SJCRH30 (cell line): ENCODE measurements at regions not wholly inside any gene's neighbourhood (a gene's known extent, or its start where the extent isn't known, plus 50 kb on each side); places are given as distances from the start of the nearest gene placed in this dataset.

ENCODE experiments used
- DNase-seq, 2 experiments: peaks; one replicate each; pipeline ENCODE4 v3.0.0-alpha.2; 2015 to 2020
- H3K27ac ChIP-seq: fragments of 250-450 bp; sonication (Bioruptor Pico); 2 replicates; pipeline ENCODE4 v1.5.1; 2020; ENCODE audit warnings: mild to moderate bottlenecking, moderate library complexity
- H3K27me3 ChIP-seq: fragments of 250-450 bp; sonication (Bioruptor Pico); 2 replicates; pipeline ENCODE4 v1.5.1; 2020; ENCODE audit warnings: mild to moderate bottlenecking, moderate library complexity
- H3K36me3 ChIP-seq: fragments of 250-450 bp; sonication (Bioruptor Pico); 2 replicates; pipeline ENCODE4 v1.5.1; 2020; ENCODE audit warnings: mild to moderate bottlenecking, moderate library complexity
- H3K4me1 ChIP-seq: fragments of 250-450 bp; sonication (Bioruptor Pico); 2 replicates; pipeline ENCODE4 v1.5.1; 2020; ENCODE audit warnings: mild to moderate bottlenecking, moderate library complexity
- H3K4me3 ChIP-seq: fragments of 250-450 bp; sonication (Bioruptor Pico); 2 replicates; pipeline ENCODE4 v1.5.1; 2020; ENCODE audit warnings: mild to moderate bottlenecking, moderate library complexity
- H3K9me3 ChIP-seq: fragments of 250-450 bp; sonication (Bioruptor Pico); replicated peaks from 2 replicates; pipeline ENCODE4 v1.5.1; 2020; ENCODE audit warnings: mild to moderate bottlenecking, moderate library complexity

DNA sequence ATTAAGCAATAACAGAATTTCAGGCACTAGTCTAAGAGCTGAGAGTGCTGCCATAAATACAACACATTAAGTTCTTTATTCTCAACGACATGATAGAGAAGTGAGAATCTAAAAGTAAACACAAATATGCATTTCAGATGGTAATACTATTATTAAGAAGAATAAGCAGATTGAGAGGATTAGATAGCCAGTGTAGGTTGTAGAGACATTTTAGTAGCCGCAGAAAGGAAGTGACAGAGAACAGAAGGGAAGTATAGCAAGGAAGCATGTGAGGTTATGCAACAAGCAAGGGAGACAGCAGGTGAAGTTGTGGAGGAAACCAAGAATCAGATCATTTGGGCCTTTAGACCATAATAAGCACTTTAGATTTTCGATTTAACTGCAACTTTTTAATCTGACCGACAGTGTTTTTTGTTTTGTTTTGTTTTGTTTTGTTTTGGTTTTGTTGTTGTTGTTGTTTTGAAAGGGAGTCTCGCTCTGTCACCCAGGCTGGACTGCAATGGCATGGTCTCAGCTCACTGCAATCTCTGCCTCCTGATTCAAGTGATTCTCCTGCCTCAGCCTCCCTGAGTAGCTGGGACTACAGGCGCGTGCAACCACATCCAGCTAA lies 737.0 kb upstream of the ADGRB3 start:
- Histone ChIP-seq H3K4me3 (no peak overlapping the region), H3K36me3 (no peaks in the 10 kb centered on the region), H3K9me3 (no peaks in the 10 kb centered on the region), H3K27ac (no peak overlapping the region), H3K4me1 (no peaks in the 10 kb centered on the region), H3K27me3 (no peaks in the 10 kb centered on the region)
- no peak for DNase-seq

GRCh38 chr6:67896476-67896875 lies 738.6 kb upstream of the ADGRB3 start:
- H3K4me3 ChIP-seq = no peak overlapping the region
- no peaks in the 10 kb centered on the region for H3K27me3 ChIP-seq
- no peak overlapping the region for H3K27ac ChIP-seq
- DNase-seq = no peak
- no peaks in the 10 kb centered on the region for H3K9me3 ChIP-seq
- no peaks in the 10 kb centered on the region for H3K4me1 ChIP-seq
- H3K36me3 ChIP-seq = no peaks in the 10 kb centered on the region

DNA sequence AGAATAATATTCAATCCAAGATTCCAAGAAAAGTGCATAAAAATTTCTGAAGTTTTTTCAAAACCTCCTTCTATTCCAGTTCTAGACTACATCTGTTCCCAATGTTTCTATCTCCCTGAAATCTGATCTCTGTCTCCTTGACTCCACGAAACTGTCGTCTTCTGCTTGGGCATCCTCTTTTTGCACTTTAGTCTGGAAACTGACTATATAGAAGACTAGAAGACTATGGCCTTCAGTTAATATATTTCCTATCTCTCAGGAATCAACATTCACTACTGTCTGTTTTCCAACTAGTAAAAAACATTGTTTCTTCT lies 745.4 kb upstream of the ADGRB3 start:
- Histone ChIP-seq H3K9me3 (no peaks in the 10 kb centered on the region), H3K4me1 (no peaks in the 10 kb centered on the region), H3K27me3 (no peaks in the 10 kb centered on the region), H3K27ac (no peak overlapping the region), H3K36me3 (no peaks in the 10 kb centered on the region), H3K4me3 (no peak overlapping the region)
- no peak for DNase-seq

- Histone ChIP-seq H3K36me3 (no peaks in the 10 kb centered on the region), H3K9me3 (no peaks in the 10 kb centered on the region), H3K27me3 (no peaks in the 10 kb centered on the region), H3K4me1 (no peaks in the 10 kb centered on the region), H3K27ac (no peak overlapping the region), H3K4me3 (no peak overlapping the region)
- DNase-seq = no peak
These were observed 746.0 kb upstream of the ADGRB3 start for GRCh38 chr6:67888886-67889681.

GRCh38 chr6:67888546-67888885 lies 746.6 kb upstream of the ADGRB3 start:
- H3K27me3 ChIP-seq = no peaks in the 10 kb centered on the region
- H3K4me1 ChIP-seq = no peaks in the 10 kb centered on the region
- no peak for DNase-seq
- H3K4me3 ChIP-seq = no peak overlapping the region
- no peaks in the 10 kb centered on the region for H3K36me3 ChIP-seq
- H3K27ac ChIP-seq = no peak overlapping the region
- H3K9me3 ChIP-seq = no peaks in the 10 kb centered on the region

- no peak for DNase-seq
- H3K36me3 ChIP-seq = no peaks in the 10 kb centered on the region
- H3K9me3 ChIP-seq = no peaks in the 10 kb centered on the region
- H3K4me1 ChIP-seq = no peaks in the 10 kb centered on the region
- H3K4me3 ChIP-seq = no peak overlapping the region
- H3K27ac ChIP-seq = no peak overlapping the region
- H3K27me3 ChIP-seq = no peaks in the 10 kb centered on the region
These were observed 747.1 kb upstream of the ADGRB3 start for GRCh38 chr6:67887747-67888545.

DNA sequence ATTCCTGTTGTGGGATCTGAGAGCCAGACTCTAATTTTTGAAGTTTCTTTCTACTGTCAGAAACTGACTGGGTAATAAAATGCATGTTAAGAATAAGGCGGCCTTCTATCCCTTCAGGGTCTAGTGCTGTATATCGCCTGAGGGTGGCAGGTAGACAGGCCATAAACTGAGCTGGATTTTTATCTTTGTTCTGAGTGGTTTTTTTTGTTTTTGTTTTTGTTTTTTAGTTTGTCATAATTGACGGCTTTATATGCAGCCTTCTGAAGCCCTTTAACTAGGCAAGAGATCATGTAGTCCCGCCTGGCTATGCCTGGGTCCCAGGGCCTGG lies 747.7 kb upstream of the ADGRB3 start:
- Histone ChIP-seq H3K4me3 (no peak overlapping the region), H3K27me3 (no peaks in the 10 kb centered on the region), H3K4me1 (no peaks in the 10 kb centered on the region), H3K36me3 (no peaks in the 10 kb centered on the region), H3K9me3 (no peaks in the 10 kb centered on the region), H3K27ac (no peak overlapping the region)
- no peak for DNase-seq

DNA sequence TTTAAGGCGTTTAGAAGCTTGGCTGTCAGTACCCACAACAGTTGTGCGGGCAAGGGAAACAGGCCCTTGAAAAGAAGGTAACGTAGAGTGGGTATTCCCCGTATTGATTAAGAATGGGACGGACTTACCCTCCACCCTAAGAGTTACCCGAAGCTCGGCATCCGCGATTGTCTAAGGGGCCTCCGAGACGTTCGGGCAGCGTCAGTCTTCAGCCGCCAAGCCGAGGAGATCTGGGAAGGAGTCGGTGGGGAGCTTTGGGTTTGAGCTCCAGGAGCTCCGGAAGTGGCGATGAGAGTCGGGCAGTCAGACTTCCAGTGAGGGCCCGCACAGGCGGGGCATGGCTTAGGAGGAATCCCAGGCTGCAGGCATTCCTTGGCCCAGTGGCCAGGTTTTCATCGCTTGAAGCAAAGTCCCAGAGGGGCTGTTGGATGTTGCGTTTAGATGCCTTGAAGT lies 748.2 kb upstream of the ADGRB3 start:
- no peak overlapping the region for H3K4me3 ChIP-seq
- no peaks in the 10 kb centered on the region for H3K4me1 ChIP-seq
- no peaks in the 10 kb centered on the region for H3K9me3 ChIP-seq
- no peaks in the 10 kb centered on the region for H3K27me3 ChIP-seq
- H3K36me3 ChIP-seq = no peaks in the 10 kb centered on the region
- DNase-seq = no peak
- H3K27ac ChIP-seq = no peak overlapping the region

DNA sequence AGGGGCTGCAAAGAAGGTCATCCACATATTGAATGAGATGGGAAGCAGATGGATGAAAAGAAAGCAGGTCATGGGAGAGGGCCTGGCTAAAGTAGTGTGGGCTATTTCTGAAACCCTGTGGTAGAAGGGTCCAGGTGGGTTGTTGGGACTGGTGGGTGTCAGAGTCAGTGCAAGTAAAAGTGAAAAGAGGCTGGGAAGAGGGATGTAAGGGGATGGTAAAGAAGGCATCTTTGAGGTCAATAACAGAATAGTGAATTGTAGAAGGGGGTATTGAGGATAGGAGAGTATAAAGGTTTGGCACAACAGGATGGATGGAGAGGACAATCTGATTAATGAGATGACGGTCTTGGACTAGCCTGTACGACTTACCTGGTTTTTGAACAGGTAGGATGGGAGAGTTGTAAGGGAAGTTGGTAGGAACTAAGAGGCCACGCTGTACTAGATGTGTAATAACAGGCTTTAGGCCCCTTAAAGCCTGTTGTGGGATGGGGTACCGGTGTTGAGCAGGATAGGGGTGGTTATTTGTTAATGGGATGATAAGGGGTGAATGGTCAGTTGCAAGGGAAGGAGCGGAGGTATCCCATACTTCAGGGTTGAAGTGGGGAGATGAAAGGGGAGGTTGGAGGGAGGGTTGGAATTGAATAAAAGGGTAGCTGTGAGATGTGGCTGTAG lies 748.9 kb upstream of the ADGRB3 start:
- Histone ChIP-seq H3K9me3 (no peaks in the 10 kb centered on the region), H3K4me1 (no peaks in the 10 kb centered on the region), H3K4me3 (no peak overlapping the region), H3K36me3 (no peaks in the 10 kb centered on the region), H3K27ac (no peak overlapping the region), H3K27me3 (no peaks in the 10 kb centered on the region)
- DNase-seq = no peak

GRCh38 chr6:67885081-67886033 lies 749.7 kb upstream of the ADGRB3 start:
- H3K4me1 ChIP-seq = no peaks in the 10 kb centered on the region
- H3K36me3 ChIP-seq = no peaks in the 10 kb centered on the region
- DNase-seq = no peak
- no peaks in the 10 kb centered on the region for H3K27me3 ChIP-seq
- H3K9me3 ChIP-seq = no peaks in the 10 kb centered on the region
- no peak overlapping the region for H3K4me3 ChIP-seq
- no peak overlapping the region for H3K27ac ChIP-seq

- Histone ChIP-seq H3K36me3 (no peaks in the 10 kb centered on the region), H3K27me3 (no peaks in the 10 kb centered on the region), H3K27ac (no peak overlapping the region), H3K9me3 (no peaks in the 10 kb centered on the region), H3K4me1 (no peaks in the 10 kb centered on the region), H3K4me3 (no peak overlapping the region)
- DNase-seq = no peak
These were observed 750.6 kb upstream of the ADGRB3 start for GRCh38 chr6:67884442-67884841.

GRCh38 chr6:67883500-67884366 lies 751.3 kb upstream of the ADGRB3 start:
- Histone ChIP-seq H3K27me3 (no peaks in the 10 kb centered on the region), H3K27ac (no peak overlapping the region), H3K4me3 (no peak overlapping the region), H3K36me3 (no peaks in the 10 kb centered on the region), H3K4me1 (no peaks in the 10 kb centered on the region), H3K9me3 (no peaks in the 10 kb centered on the region)
- no peak for DNase-seq

- Histone ChIP-seq H3K4me3 (no peak overlapping the region), H3K36me3 (no peaks in the 10 kb centered on the region), H3K9me3 (no peaks in the 10 kb centered on the region), H3K27me3 (no peaks in the 10 kb centered on the region), H3K4me1 (no peaks in the 10 kb centered on the region), H3K27ac (no peak overlapping the region)
- no peak for DNase-seq
These were observed 752.4 kb upstream of the ADGRB3 start for GRCh38 chr6:67882436-67883311.
